Prostate gland (tissue), 2 donors: ENCODE measurements at regions not wholly inside any gene's neighbourhood (a gene's known extent, or its start where the extent isn't known, plus 50 kb on each side); places are given as distances from the start of the nearest gene placed in this dataset.

ENCODE experiments used
- DNase-seq: peaks from one replicate; pipeline ENCODE4 v3.0.0-alpha.2; 2019; ENCODE audit warnings: low spot score
- H3K27ac ChIP-seq, 2 donors: fragments of 200-600 bp; sonication (generic); 2 replicates each; pipeline ENCODE4 v1.5.1; 2017 to 2019
- H3K27me3 ChIP-seq: fragments of 200-600 bp; sonication (generic); replicated peaks from 2 replicates; pipeline ENCODE4 v1.5.1; 2019; ENCODE audit not compliant: insufficient read depth
- H3K36me3 ChIP-seq, 2 donors: fragments of 200-600 bp; sonication (generic); 1 replicate in 1 of 2; 2 replicates in 1 of 2; pipeline versions ENCODE4 v1.5.1 to v1.8.1; 2017 to 2019
- H3K4me1 ChIP-seq: fragments of 200-600 bp; sonication (generic); replicated peaks from 2 replicates; pipeline ENCODE4 v1.5.1; 2019
- H3K4me3 ChIP-seq, 2 donors: fragments of 200-600 bp; sonication (generic); 2 replicates each; pipeline ENCODE4 v1.5.1; 2017 to 2019
- H3K9me3 ChIP-seq: fragments of 200-600 bp; sonication (generic); 2 replicates; pipeline ENCODE4 v1.5.1; 2017
- POLR2A ChIP-seq: fragments of 450-650 bp; IDR thresholded peaks from one replicate; pipeline ENCODE4 v1.6.1; 2016; ENCODE audit warnings: antibody characterized with exemption, mild to moderate bottlenecking
- POLR2AphosphoS5 ChIP-seq: sonication (generic); formaldehyde crosslinking; IDR thresholded peaks from one replicate; pipeline ENCODE4 v1.6.1; 2017; ENCODE audit warnings: antibody characterized with exemption
- WGBS: methylation state at CpG from one replicate; pipeline ENCODE4 v1.1.5; 2018; 5-methylcytosine and 5-hydroxymethylcytosine counted together
- intact Hi-C: fragments of 100-400 bp; cut with DNase I; formaldehyde crosslinking; loops from one replicate; pipeline ENCODE4 v1.14.2; 2022
- TF ChIP-seq, protein P1 (sequence below), 4 experiments: fragments of 200-600 bp in 2 of 4; fragments of 450-650 bp in 2 of 4; sonication (generic) in 2 of 4; IDR thresholded peaks; 1 replicate in 3 of 4; 2 replicates in 1 of 4; pipeline ENCODE4 v1.5.1; 2016 to 2019; ENCODE audit warnings: antibody characterized with exemption in 4 of 4, mild to moderate bottlenecking in 2 of 4, moderate library complexity in 2 of 4

- Histone ChIP-seq H3K9me3 (no peaks in the 10 kb centered on the region), H3K4me3 (no peak overlapping the region), H3K36me3 (no peaks in the 10 kb centered on the region), H3K4me1 (no peaks in the 10 kb centered on the region), H3K27me3 (no peaks in the 10 kb centered on the region), H3K27ac (no peak overlapping the region)
- no peak for DNase-seq
- TF ChIP-seq POLR2AphosphoS5, result no peak
- TF ChIP-seq POLR2A, result no peak
- TF ChIP-seq, protein P1, sequence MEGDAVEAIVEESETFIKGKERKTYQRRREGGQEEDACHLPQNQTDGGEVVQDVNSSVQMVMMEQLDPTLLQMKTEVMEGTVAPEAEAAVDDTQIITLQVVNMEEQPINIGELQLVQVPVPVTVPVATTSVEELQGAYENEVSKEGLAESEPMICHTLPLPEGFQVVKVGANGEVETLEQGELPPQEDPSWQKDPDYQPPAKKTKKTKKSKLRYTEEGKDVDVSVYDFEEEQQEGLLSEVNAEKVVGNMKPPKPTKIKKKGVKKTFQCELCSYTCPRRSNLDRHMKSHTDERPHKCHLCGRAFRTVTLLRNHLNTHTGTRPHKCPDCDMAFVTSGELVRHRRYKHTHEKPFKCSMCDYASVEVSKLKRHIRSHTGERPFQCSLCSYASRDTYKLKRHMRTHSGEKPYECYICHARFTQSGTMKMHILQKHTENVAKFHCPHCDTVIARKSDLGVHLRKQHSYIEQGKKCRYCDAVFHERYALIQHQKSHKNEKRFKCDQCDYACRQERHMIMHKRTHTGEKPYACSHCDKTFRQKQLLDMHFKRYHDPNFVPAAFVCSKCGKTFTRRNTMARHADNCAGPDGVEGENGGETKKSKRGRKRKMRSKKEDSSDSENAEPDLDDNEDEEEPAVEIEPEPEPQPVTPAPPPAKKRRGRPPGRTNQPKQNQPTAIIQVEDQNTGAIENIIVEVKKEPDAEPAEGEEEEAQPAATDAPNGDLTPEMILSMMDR (IDR thresholded peaks at IDR 0.05), result no peak
- intact Hi-C loops, result no loop called here
- 97% methylated on average over 1 of the region's 1 CpG for WGBS
Measured at GRCh38 chr6:137768935-137769334, 98.1 kb upstream of the TNFAIP3 start.

DNA sequence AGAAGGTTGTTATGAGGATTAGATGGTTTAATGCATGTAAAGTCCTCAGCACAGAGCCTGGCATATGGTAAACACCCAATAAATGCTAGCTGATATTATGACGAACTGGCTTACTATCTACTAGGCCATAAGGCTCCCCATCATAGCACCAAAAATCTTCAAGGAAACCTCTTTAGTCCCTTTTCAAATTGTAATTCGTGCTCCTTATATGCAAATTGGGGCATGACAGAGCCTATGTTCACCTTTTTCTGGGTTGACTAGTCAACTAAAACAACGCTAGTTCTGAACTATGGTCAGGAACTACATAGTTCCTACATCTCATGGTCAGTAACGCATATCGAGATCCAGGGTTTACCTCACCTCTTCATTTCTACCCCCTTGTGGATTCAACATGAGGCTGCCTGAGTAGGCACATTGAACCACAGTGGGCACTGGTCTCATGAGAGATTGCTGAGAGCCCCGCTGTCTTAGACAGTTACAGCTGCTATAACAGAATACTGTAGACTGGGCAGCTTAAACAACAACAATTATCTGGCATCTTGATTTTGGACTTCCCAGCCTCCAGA is 97.2 kb upstream of the TNFAIP3 start:
- Histone ChIP-seq H3K4me3 (no peak overlapping the region), H3K27me3 (no peaks in the 10 kb centered on the region), H3K36me3 (no peaks in the 10 kb centered on the region), H3K4me1 (no peaks in the 10 kb centered on the region), H3K27ac (no peak overlapping the region), H3K9me3 (no peaks in the 10 kb centered on the region)
- TF ChIP-seq POLR2AphosphoS5 (no peak), POLR2A (no peak)
- TF ChIP-seq, protein P1 (IDR thresholded peaks at IDR 0.05), result no peak
- DNase-seq, result no peak
- WGBS, result 96% methylated on average over 6 of the region's 6 CpGs
- intact Hi-C loops, result no loop called here

- TF ChIP-seq POLR2A, result no peak
- TF ChIP-seq, protein P1 (IDR thresholded peaks at IDR 0.05), result no peak
- TF ChIP-seq POLR2AphosphoS5, result no peak
- 95% methylated on average over 7 of the region's 7 CpGs for WGBS
- Histone ChIP-seq H3K4me1 (no peaks in the 10 kb centered on the region), H3K36me3 (no peaks in the 10 kb centered on the region), H3K27ac (no peak overlapping the region), H3K4me3 (no peak overlapping the region), H3K27me3 (no peaks in the 10 kb centered on the region), H3K9me3 (no peaks in the 10 kb centered on the region)
- intact Hi-C loops, result no loop called here
- no peak for DNase-seq
Measured at GRCh38 chr6:137772541-137773250, 94.4 kb upstream of the TNFAIP3 start.

- Histone ChIP-seq H3K4me1 (no peaks in the 10 kb centered on the region), H3K4me3 (no peak overlapping the region), H3K27ac (no peak overlapping the region)
Measured at GRCh38 chr6:137775227-137775626, 91.8 kb upstream of the TNFAIP3 start.

More at GRCh38 chr6:137775227-137775626, 91.8 kb upstream of the TNFAIP3 start:
- no peaks in the 10 kb centered on the region for H3K27me3 ChIP-seq
- no peaks in the 10 kb centered on the region for H3K36me3 ChIP-seq
- no peaks in the 10 kb centered on the region for H3K9me3 ChIP-seq
- intact Hi-C loops, result no loop called here
- TF ChIP-seq, protein P1 (IDR thresholded peaks at IDR 0.05), result no peak
- no peak for TF ChIP-seq POLR2A
- TF ChIP-seq POLR2AphosphoS5, result no peak
- no peak for DNase-seq
- 80% methylated on average over 2 of the region's 2 CpGs for WGBS
